HG02642 (cell line): ENCODE measurements at regions not wholly inside any gene's neighbourhood (a gene's known extent, or its start where the extent isn't known, plus 50 kb on each side); places are given as distances from the start of the nearest gene placed in this dataset.

Source experiments
- ATAC-seq: cut with Tn5 transposase; IDR thresholded peaks from one replicate; pipeline ENCODE4 v1.9.1; 2021; ENCODE audit warnings: mild to moderate bottlenecking; ENCODE audit not compliant: unreplicated experiment, poor library complexity

GRCh38 chr7:97460433-97460832 lies 271.5 kb upstream of the TAC1 start:
- no peak for ATAC-seq

- ATAC-seq = no peak
These were observed 270.3 kb upstream of the TAC1 start for GRCh38 chr7:97461596-97461995.

- ATAC-seq = no peak
These were observed 265.8 kb upstream of the TAC1 start for GRCh38 chr7:97466071-97466470.

- ATAC-seq = no peak
These were observed 264.7 kb upstream of the TAC1 start for GRCh38 chr7:97466999-97467740.

GRCh38 chr7:97468493-97468892 lies 263.4 kb upstream of the TAC1 start:
- ATAC-seq = no peak

GRCh38 chr7:97470726-97471125 lies 261.2 kb upstream of the TAC1 start:
- ATAC-seq = no peak

GRCh38 chr7:97471491-97471890 lies 260.4 kb upstream of the TAC1 start:
- ATAC-seq = no peak

- no peak for ATAC-seq
These were observed 252.1 kb upstream of the TAC1 start for GRCh38 chr7:97479740-97480290.

- no peak for ATAC-seq
These were observed 251.0 kb upstream of the TAC1 start for GRCh38 chr7:97480772-97481390.

GRCh38 chr7:97495487-97495886 lies 236.4 kb upstream of the TAC1 start:
- ATAC-seq = no peak

- ATAC-seq = peak; percentile 66
These were observed 232.7 kb upstream of the TAC1 start for GRCh38 chr7:97499204-97499603.

GRCh38 chr7:97503367-97504094 lies 228.4 kb upstream of the TAC1 start:
- ATAC-seq = no peak

- ATAC-seq = no peak
These were observed 225.2 kb upstream of the TAC1 start for GRCh38 chr7:97506728-97507127.

- ATAC-seq = peak; percentile 32
These were observed 219.3 kb upstream of the TAC1 start for GRCh38 chr7:97512441-97513207.

GRCh38 chr7:97513326-97513725 lies 218.6 kb upstream of the TAC1 start:
- peak; percentile 56 for ATAC-seq

GRCh38 chr7:97541188-97541587 lies 190.7 kb upstream of the TAC1 start:
- ATAC-seq = no peak

GRCh38 chr7:97555857-97556421 lies 175.9 kb upstream of the TAC1 start:
- no peak for ATAC-seq

GRCh38 chr7:97565665-97566064 lies 166.2 kb upstream of the TAC1 start:
- no peak for ATAC-seq

- ATAC-seq = no peak
These were observed 158.8 kb upstream of the TAC1 start for GRCh38 chr7:97573065-97573464.

GRCh38 chr7:97576043-97576442 lies 155.8 kb upstream of the TAC1 start:
- ATAC-seq = no peak
